ENCODE measurements at regions not wholly inside any gene's neighbourhood (a gene's known extent, or its start where the extent isn't known, plus 50 kb on each side); places are given as distances from the start of the nearest gene placed in this dataset.

DNA sequence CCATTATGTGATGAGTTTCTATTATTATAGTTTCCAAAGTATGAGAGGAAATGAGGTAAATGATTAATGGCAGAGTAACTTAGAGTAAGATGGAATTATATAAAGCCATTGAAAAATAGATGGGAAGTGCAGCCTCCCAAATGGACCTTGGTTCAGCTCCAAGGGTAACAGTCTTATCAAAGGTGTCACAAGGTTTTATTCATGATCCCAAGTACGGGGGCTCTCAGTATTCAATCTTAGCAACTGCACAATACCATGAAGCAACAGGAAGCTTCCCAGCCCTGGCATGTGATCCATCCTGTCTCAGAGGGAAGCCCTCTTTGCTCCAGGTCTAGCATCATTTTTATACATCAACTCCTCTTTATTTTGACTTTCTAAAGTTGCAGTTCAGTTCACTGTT lies 948.2 kb downstream of the GALC start:
- TF ChIP-seq, protein P1, sequence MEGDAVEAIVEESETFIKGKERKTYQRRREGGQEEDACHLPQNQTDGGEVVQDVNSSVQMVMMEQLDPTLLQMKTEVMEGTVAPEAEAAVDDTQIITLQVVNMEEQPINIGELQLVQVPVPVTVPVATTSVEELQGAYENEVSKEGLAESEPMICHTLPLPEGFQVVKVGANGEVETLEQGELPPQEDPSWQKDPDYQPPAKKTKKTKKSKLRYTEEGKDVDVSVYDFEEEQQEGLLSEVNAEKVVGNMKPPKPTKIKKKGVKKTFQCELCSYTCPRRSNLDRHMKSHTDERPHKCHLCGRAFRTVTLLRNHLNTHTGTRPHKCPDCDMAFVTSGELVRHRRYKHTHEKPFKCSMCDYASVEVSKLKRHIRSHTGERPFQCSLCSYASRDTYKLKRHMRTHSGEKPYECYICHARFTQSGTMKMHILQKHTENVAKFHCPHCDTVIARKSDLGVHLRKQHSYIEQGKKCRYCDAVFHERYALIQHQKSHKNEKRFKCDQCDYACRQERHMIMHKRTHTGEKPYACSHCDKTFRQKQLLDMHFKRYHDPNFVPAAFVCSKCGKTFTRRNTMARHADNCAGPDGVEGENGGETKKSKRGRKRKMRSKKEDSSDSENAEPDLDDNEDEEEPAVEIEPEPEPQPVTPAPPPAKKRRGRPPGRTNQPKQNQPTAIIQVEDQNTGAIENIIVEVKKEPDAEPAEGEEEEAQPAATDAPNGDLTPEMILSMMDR (IDR thresholded peaks at IDR 0.05) = no peak
- no peak for TF ChIP-seq POLR2A (IDR thresholded peaks at IDR 0.05)

Data from right lobe of liver (tissue), 4 donors.